ENCODE measurements at regions not wholly inside any gene's neighbourhood (a gene's known extent, or its start where the extent isn't known, plus 50 kb on each side); places are given as distances from the start of the nearest gene placed in this dataset.
"Not testable (repeated sequence)": the region's sequence is repeated elsewhere in the genome, so short reads cannot be mapped to it uniquely, and the experiment has no call there.

DNA sequence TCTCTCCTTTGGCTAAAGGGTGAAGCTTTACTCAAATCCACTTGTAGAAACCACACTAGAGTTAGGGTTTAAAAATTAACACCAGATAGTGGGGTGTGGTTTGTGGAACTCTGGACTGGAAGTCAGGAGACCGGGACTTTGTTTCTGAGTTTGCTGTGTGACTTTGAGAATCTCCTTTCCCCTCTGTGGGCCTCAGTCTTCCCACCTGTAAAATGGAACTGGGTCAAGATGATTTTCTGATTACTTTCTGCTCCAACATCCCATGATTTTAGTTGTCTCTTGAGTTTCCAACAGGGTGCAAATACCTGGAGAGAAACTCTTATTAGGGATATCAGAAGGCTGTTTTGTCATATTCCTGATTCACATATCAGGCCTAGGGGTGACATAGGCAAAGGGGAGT, 301.0 kb downstream of the MIAT start:
- no peaks in the 10 kb centered on the region for H3K9me3 Mint-ChIP-seq
- no peak overlapping the region for H3K4me3 Mint-ChIP-seq
- intact Hi-C loops (cut with micrococcal nuclease) = no loop called here
- no peak overlapping the region for H3K27ac Mint-ChIP-seq
- H3K27me3 Mint-ChIP-seq = peaks cover 24% of the 10 kb centered on the region
- no peaks in the 10 kb centered on the region for H3K36me3 Mint-ChIP-seq (ENCODE audit: low read depth)
- H3K4me1 Mint-ChIP-seq (ENCODE audit: low read depth) = no peaks in the 10 kb centered on the region

GRCh38 chr22:26964642-26965041, 307.3 kb downstream of the MIAT start:
- H3K36me3 Mint-ChIP-seq (ENCODE audit: low read depth) = no peaks in the 10 kb centered on the region
- intact Hi-C loops (cut with micrococcal nuclease) = no loop called here

DNA sequence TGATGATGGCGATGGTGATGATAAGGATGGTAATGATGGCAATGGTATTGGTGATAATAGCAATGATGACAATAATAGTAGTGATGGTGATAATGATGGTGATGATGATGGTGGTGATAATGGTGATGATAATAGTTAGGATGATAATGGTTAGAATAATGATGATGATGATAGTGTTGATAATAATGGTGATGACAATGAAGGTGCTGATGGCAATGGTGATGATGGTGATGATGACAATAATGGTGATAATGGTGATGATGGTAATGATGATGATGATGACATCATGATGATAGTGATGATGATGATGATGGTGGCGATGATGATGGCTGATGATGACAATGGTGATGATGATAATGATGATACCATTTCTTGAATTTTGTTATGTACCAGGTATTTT, 309.9 kb downstream of the MIAT start:
- H3K4me3 Mint-ChIP-seq = no peak overlapping the region
- no peak overlapping the region for H3K27ac Mint-ChIP-seq
- peaks cover 3% of the 10 kb centered on the region for H3K27me3 Mint-ChIP-seq
- no peaks in the 10 kb centered on the region for H3K36me3 Mint-ChIP-seq (ENCODE audit: low read depth)
- no peaks in the 10 kb centered on the region for H3K4me1 Mint-ChIP-seq (ENCODE audit: low read depth)
- peaks cover 8% of the 10 kb centered on the region for H3K9me3 Mint-ChIP-seq
- intact Hi-C loops (cut with micrococcal nuclease) = no loop called here

More at GRCh38 chr22:26964642-26965041, 307.3 kb downstream of the MIAT start:
- H3K9me3 Mint-ChIP-seq = peaks cover 8% of the 10 kb centered on the region
- H3K4me3 Mint-ChIP-seq = no peak overlapping the region
- no peaks in the 10 kb centered on the region for H3K4me1 Mint-ChIP-seq (ENCODE audit: low read depth)
- H3K27me3 Mint-ChIP-seq = peaks cover 3% of the 10 kb centered on the region
- H3K27ac Mint-ChIP-seq = no peak overlapping the region

GRCh38 chr22:26968859-26969523, 311.6 kb downstream of the MIAT start:
- intact Hi-C loops (cut with micrococcal nuclease) = no loop called here
- Mint-ChIP-seq H3K27ac (no peak overlapping the region), H3K27me3 (peaks cover 3% of the 10 kb centered on the region), H3K9me3 (peaks cover 8% of the 10 kb centered on the region), H3K4me3 (no peak overlapping the region), H3K36me3 (ENCODE audit: low read depth) (no peaks in the 10 kb centered on the region), H3K4me1 (ENCODE audit: low read depth) (no peaks in the 10 kb centered on the region)

DNA sequence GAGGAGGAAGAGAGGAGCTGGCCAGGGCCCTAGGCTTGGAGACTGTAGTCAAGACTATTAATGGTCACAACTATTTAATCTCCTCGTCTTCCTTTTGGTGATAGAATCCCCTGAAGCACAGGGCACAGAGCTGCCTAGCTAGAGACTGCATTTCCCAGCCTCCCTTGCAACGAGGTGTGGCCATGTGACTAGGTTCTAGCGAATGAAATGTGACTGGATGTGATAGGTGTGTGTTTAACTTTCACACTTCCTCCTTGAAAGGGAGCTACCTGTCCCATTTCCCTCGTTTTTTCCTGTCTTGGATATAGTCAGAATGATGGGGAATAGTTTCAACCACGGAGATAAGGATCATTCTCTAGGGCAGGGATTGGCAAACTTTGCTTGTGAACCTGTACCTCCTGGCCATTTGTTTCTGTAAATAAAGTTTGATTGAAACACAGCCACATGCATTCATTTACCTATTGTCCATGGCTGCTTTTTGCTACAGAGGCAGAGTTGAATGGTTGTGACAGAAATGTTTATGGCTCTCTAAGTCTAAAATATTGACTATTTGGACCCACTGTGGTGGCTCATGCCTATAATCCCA, 313.5 kb downstream of the MIAT start:
- H3K4me1 Mint-ChIP-seq (ENCODE audit: low read depth) = no peaks in the 10 kb centered on the region
- no peak overlapping the region for H3K27ac Mint-ChIP-seq
- no peaks in the 10 kb centered on the region for H3K9me3 Mint-ChIP-seq
- no peaks in the 10 kb centered on the region for H3K36me3 Mint-ChIP-seq (ENCODE audit: low read depth)
- H3K27me3 Mint-ChIP-seq = peaks cover 2% of the 10 kb centered on the region
- no peak overlapping the region for H3K4me3 Mint-ChIP-seq
- intact Hi-C loops (cut with micrococcal nuclease) = no loop called here

GRCh38 chr22:26972286-26972685, 314.9 kb downstream of the MIAT start:
- H3K27ac Mint-ChIP-seq = no peak overlapping the region
- peaks cover 2% of the 10 kb centered on the region for H3K27me3 Mint-ChIP-seq
- no peaks in the 10 kb centered on the region for H3K9me3 Mint-ChIP-seq

GRCh38 chr22:26972915-26973314, 315.5 kb downstream of the MIAT start:
- H3K9me3 Mint-ChIP-seq; intact Hi-C loops (cut with micrococcal nuclease); H3K27me3 Mint-ChIP-seq; H3K27ac Mint-ChIP-seq; H3K4me3 Mint-ChIP-seq; H3K4me1 Mint-ChIP-seq (ENCODE audit: low read depth); H3K36me3 Mint-ChIP-seq (ENCODE audit: low read depth): not testable (repeated sequence)

More at GRCh38 chr22:26972286-26972685, 314.9 kb downstream of the MIAT start:
- H3K4me3 Mint-ChIP-seq = no peak overlapping the region
- no peaks in the 10 kb centered on the region for H3K36me3 Mint-ChIP-seq (ENCODE audit: low read depth)
- intact Hi-C loops (cut with micrococcal nuclease) = no loop called here
- no peaks in the 10 kb centered on the region for H3K4me1 Mint-ChIP-seq (ENCODE audit: low read depth)

- no peaks in the 10 kb centered on the region for H3K4me1 Mint-ChIP-seq (ENCODE audit: low read depth)
- H3K4me3 Mint-ChIP-seq = no peak overlapping the region
- H3K36me3 Mint-ChIP-seq (ENCODE audit: low read depth) = no peaks in the 10 kb centered on the region
- intact Hi-C loops (cut with micrococcal nuclease) = no loop called here
- H3K27me3 Mint-ChIP-seq = peaks cover 2% of the 10 kb centered on the region
- H3K27ac Mint-ChIP-seq = no peak overlapping the region
- H3K9me3 Mint-ChIP-seq = no peaks in the 10 kb centered on the region
Measured at GRCh38 chr22:26974034-26974433, 316.6 kb downstream of the MIAT start.

GRCh38 chr22:26974914-26975803, 317.8 kb downstream of the MIAT start:
- no peaks in the 10 kb centered on the region for H3K36me3 Mint-ChIP-seq (ENCODE audit: low read depth)
- H3K4me3 Mint-ChIP-seq = no peak overlapping the region
- peaks cover 5% of the 10 kb centered on the region for H3K27me3 Mint-ChIP-seq
- H3K9me3 Mint-ChIP-seq = no peaks in the 10 kb centered on the region
- H3K27ac Mint-ChIP-seq = no peak overlapping the region
- no peaks in the 10 kb centered on the region for H3K4me1 Mint-ChIP-seq (ENCODE audit: low read depth)
- intact Hi-C loops (cut with micrococcal nuclease) = no loop called here

- no peaks in the 10 kb centered on the region for H3K4me1 Mint-ChIP-seq (ENCODE audit: low read depth)
- no peaks in the 10 kb centered on the region for H3K9me3 Mint-ChIP-seq
- peaks cover 7% of the 10 kb centered on the region for H3K27me3 Mint-ChIP-seq
- no peaks in the 10 kb centered on the region for H3K36me3 Mint-ChIP-seq (ENCODE audit: low read depth)
- intact Hi-C loops (cut with micrococcal nuclease) = no loop called here
- H3K27ac Mint-ChIP-seq = no peak overlapping the region
- no peak overlapping the region for H3K4me3 Mint-ChIP-seq
Measured at GRCh38 chr22:26975865-26976264, 318.5 kb downstream of the MIAT start.

DNA sequence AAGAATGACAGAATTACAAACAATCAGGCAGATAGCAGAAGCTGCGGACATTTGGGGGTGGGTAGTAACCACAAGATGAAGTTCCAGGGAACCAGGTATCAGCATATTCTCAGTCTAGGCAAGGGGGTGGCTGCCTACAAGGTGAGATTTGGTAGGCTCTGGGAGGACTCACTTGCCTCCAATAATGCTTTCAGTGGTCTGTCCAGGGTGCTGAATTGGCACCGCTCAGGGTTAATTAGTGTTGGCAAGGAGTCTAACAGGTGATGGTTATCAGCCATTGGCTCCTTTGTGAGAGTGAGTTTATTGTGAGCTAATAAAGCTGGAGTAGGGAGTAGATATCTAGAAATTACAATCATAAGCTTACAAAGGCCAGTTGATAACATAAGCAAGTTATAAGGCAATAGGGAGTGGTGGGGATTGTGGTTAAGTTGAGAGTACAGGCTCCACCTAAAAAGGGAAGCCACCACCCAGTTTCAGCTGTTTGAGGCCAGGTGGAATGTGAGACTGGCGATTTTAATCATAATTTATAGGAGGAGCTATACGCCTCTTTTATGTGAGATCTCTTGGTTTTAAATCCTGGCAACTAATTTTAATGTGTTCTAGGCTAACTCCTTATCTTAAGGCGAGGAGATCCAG, 320.5 kb downstream of the MIAT start:
- Mint-ChIP-seq H3K27ac (no peak overlapping the region), H3K36me3 (ENCODE audit: low read depth) (no peaks in the 10 kb centered on the region), H3K4me3 (no peak overlapping the region), H3K9me3 (no peaks in the 10 kb centered on the region), H3K4me1 (ENCODE audit: low read depth) (no peaks in the 10 kb centered on the region), H3K27me3 (peaks cover 8% of the 10 kb centered on the region)
- intact Hi-C loops (cut with micrococcal nuclease) = no loop called here

GRCh38 chr22:26979294-26979693, 321.9 kb downstream of the MIAT start:
- H3K4me3 Mint-ChIP-seq = no peak overlapping the region
- H3K27ac Mint-ChIP-seq = no peak overlapping the region
- no peaks in the 10 kb centered on the region for H3K36me3 Mint-ChIP-seq (ENCODE audit: low read depth)
- intact Hi-C loops (cut with micrococcal nuclease) = no loop called here
- H3K4me1 Mint-ChIP-seq (ENCODE audit: low read depth) = no peaks in the 10 kb centered on the region
- H3K27me3 Mint-ChIP-seq = peaks cover 9% of the 10 kb centered on the region
- no peaks in the 10 kb centered on the region for H3K9me3 Mint-ChIP-seq

- no peak overlapping the region for H3K4me3 Mint-ChIP-seq
- peaks cover 12% of the 10 kb centered on the region for H3K27me3 Mint-ChIP-seq
- no peak overlapping the region for H3K27ac Mint-ChIP-seq
- H3K36me3 Mint-ChIP-seq (ENCODE audit: low read depth) = no peaks in the 10 kb centered on the region
- H3K4me1 Mint-ChIP-seq (ENCODE audit: low read depth) = no peaks in the 10 kb centered on the region
- intact Hi-C loops (cut with micrococcal nuclease) = no loop called here
- H3K9me3 Mint-ChIP-seq = no peaks in the 10 kb centered on the region
Measured at GRCh38 chr22:26981111-26981510, 323.7 kb downstream of the MIAT start.

- H3K27ac Mint-ChIP-seq = no peak overlapping the region
- no peaks in the 10 kb centered on the region for H3K9me3 Mint-ChIP-seq
- H3K36me3 Mint-ChIP-seq (ENCODE audit: low read depth) = no peaks in the 10 kb centered on the region
- H3K4me1 Mint-ChIP-seq (ENCODE audit: low read depth) = no peaks in the 10 kb centered on the region
- intact Hi-C loops (cut with micrococcal nuclease) = no loop called here
- H3K4me3 Mint-ChIP-seq = no peak overlapping the region
- H3K27me3 Mint-ChIP-seq = peaks cover 12% of the 10 kb centered on the region
Measured at GRCh38 chr22:26981541-26981940, 324.2 kb downstream of the MIAT start.

All from dendritic cell treated with granulocyte-macrophage colony-stimulating factor and Interleukin-4, amounts not matched to agents 40 ng/mL and 50 ng/mL, for 4 days (primary cell).